NCI-H146 (cell line): ENCODE measurements at regions not wholly inside any gene's neighbourhood (a gene's known extent, or its start where the extent isn't known, plus 50 kb on each side); places are given as distances from the start of the nearest gene placed in this dataset.

Experiments used
- DNase-seq: peaks from one replicate; lab custom pipeline; 2025; lab: John Stamatoyannopoulos, UW

- no peak for DNase-seq
Measured at GRCh38 chr5:124231802-124232201, 514.6 kb downstream of the ZNF608 start.

GRCh38 chr5:124231230-124231629 lies 515.2 kb downstream of the ZNF608 start:
- DNase-seq: peak; percentile 9

GRCh38 chr5:124230456-124230855 lies 516.0 kb downstream of the ZNF608 start:
- DNase-seq: no peak

- no peak for DNase-seq
Measured at GRCh38 chr5:124229352-124229751, 517.1 kb downstream of the ZNF608 start.

- no peak for DNase-seq
Measured at GRCh38 chr5:124227914-124228313, 518.5 kb downstream of the ZNF608 start.

GRCh38 chr5:124220418-124220817 lies 526.0 kb downstream of the ZNF608 start:
- DNase-seq: no peak

- DNase-seq: no peak
Measured at GRCh38 chr5:124212934-124213333, 533.5 kb downstream of the ZNF608 start.

GRCh38 chr5:124210111-124210910 lies 536.1 kb downstream of the ZNF608 start:
- DNase-seq: no peak

GRCh38 chr5:124207118-124207517 lies 539.3 kb downstream of the ZNF608 start:
- no peak for DNase-seq

GRCh38 chr5:124206540-124206939 lies 539.9 kb downstream of the ZNF608 start:
- no peak for DNase-seq

- no peak for DNase-seq
Measured at GRCh38 chr5:124203303-124203702, 543.1 kb downstream of the ZNF608 start.

- DNase-seq: no peak
Measured at GRCh38 chr5:124200381-124200780, 546.1 kb downstream of the ZNF608 start.

GRCh38 chr5:124199893-124200292 lies 546.5 kb downstream of the ZNF608 start:
- DNase-seq: no peak

- peak; percentile 13 for DNase-seq
Measured at GRCh38 chr5:124195411-124195810, 551.0 kb downstream of the ZNF608 start.

GRCh38 chr5:124194282-124194681 lies 552.2 kb downstream of the ZNF608 start:
- DNase-seq: no peak

- no peak for DNase-seq
Measured at GRCh38 chr5:124193371-124193789, 553.1 kb downstream of the ZNF608 start.

- DNase-seq: no peak
Measured at GRCh38 chr5:124192716-124193115, 553.7 kb downstream of the ZNF608 start.

GRCh38 chr5:124185716-124186115 lies 560.7 kb downstream of the ZNF608 start:
- no peak for DNase-seq

- no peak for DNase-seq
Measured at GRCh38 chr5:124182133-124182532, 564.3 kb downstream of the ZNF608 start.

GRCh38 chr5:124180875-124181461 lies 565.5 kb downstream of the ZNF608 start:
- peak; percentile 35 for DNase-seq

- DNase-seq: no peak
Measured at GRCh38 chr5:124180299-124180874, 566.1 kb downstream of the ZNF608 start.

- DNase-seq: no peak
Measured at GRCh38 chr5:124179819-124180218, 566.6 kb downstream of the ZNF608 start.

- no peak for DNase-seq
Measured at GRCh38 chr5:124178050-124178449, 568.4 kb downstream of the ZNF608 start.
